Liver (tissue), 8 donors: ENCODE measurements at regions not wholly inside any gene's neighbourhood (a gene's known extent, or its start where the extent isn't known, plus 50 kb on each side); places are given as distances from the start of the nearest gene placed in this dataset.
A peak's percentile ranks its signal among the peaks of the same experiment; 100 is the strongest.

Experiments
- DNase-seq: peaks from one replicate; pipeline ENCODE4 v3.0.0-alpha.2; 2017; ENCODE audit warnings: low spot score
- H3K27ac ChIP-seq, 2 donors: one replicate each; pipeline ENCODE4 v1.7.0; 2013; ENCODE audit warnings: inconsistent platforms in 2 of 2, low read length in 2 of 2, control low read depth in 1 of 2, low read depth in 1 of 2, mild to moderate bottlenecking in 1 of 2
- H3K27me3 ChIP-seq, 4 donors: one replicate each; pipeline versions ENCODE4 v1.6.1 to v1.7.0; 2013; ENCODE audit warnings: low read length in 3 of 4, inconsistent platforms in 1 of 4, mild to moderate bottlenecking in 1 of 4, moderate library complexity in 1 of 4; ENCODE audit not compliant: control insufficient read depth in 4 of 4, insufficient read depth in 4 of 4
- H3K36me3 ChIP-seq, 4 donors: one replicate each; pipeline versions ENCODE4 v1.6.1 to v1.7.0; 2013; ENCODE audit warnings: low read length in 3 of 4, mild to moderate bottlenecking in 3 of 4, low read depth in 1 of 4, moderate library complexity in 1 of 4; ENCODE audit not compliant: control insufficient read depth in 4 of 4, insufficient read depth in 3 of 4
- H3K4me1 ChIP-seq, 4 donors: one replicate each; pipeline versions ENCODE4 v1.6.1 to v1.7.0; 2013; ENCODE audit warnings: low read length in 3 of 4, mild to moderate bottlenecking in 3 of 4, moderate library complexity in 1 of 4; ENCODE audit not compliant: control insufficient read depth in 4 of 4, insufficient read depth in 4 of 4
- H3K4me3 ChIP-seq, 3 donors: one replicate each; pipeline versions ENCODE4 v1.6.1 to v1.7.0; 2013; ENCODE audit warnings: low read length in 3 of 3, control low read depth in 1 of 3, low read depth in 1 of 3, mild to moderate bottlenecking in 1 of 3
- H3K9ac ChIP-seq, 2 donors: one replicate each; pipeline ENCODE4 v1.7.0; 2013; ENCODE audit warnings: low read length in 2 of 2, mild to moderate bottlenecking in 2 of 2, moderate library complexity in 2 of 2, control low read depth in 1 of 2, low read depth in 1 of 2
- H3K9me3 ChIP-seq, 4 donors: one replicate each; pipeline versions ENCODE4 v1.6.1 to v1.7.0; 2013; ENCODE audit warnings: low read length in 3 of 4; ENCODE audit not compliant: control insufficient read depth in 4 of 4
- ATF3 ChIP-seq: IDR thresholded peaks from 2 replicates; pipeline ENCODE4 v1.6.1; 2016; ENCODE audit warnings: antibody characterized with exemption
- CTCF ChIP-seq: fragments of 150-350 bp; IDR thresholded peaks from 2 replicates; pipeline ENCODE4 v1.5.1; 2017; ENCODE audit warnings: improper control_type of control experiment, low read depth, low read length; ENCODE audit not compliant: missing input control
- EGR1 ChIP-seq, 2 donors: IDR thresholded peaks; 2 replicates each; pipeline ENCODE4 v1.6.1; 2016 to 2018; ENCODE audit warnings: antibody characterized with exemption in 2 of 2, low read depth in 2 of 2
- FOXA1 ChIP-seq: IDR thresholded peaks from 2 replicates; pipeline ENCODE4 v1.6.1; 2016; ENCODE audit warnings: antibody characterized with exemption
- FOXA2 ChIP-seq: IDR thresholded peaks from 2 replicates; pipeline ENCODE4 v1.6.1; 2016; ENCODE audit warnings: antibody characterized with exemption
- HNF4A ChIP-seq, 2 donors: conservative IDR thresholded peaks; 2 replicates each; pipeline ENCODE4 v1.6.1; 2016; ENCODE audit warnings: antibody characterized with exemption in 2 of 2, mild to moderate bottlenecking in 2 of 2
- JUND ChIP-seq, 2 donors: IDR thresholded peaks; 2 replicates each; pipeline ENCODE4 v1.6.1; 2016; ENCODE audit warnings: antibody characterized with exemption in 2 of 2
- MAX ChIP-seq: IDR thresholded peaks from 2 replicates; pipeline ENCODE4 v1.6.1; 2016; ENCODE audit warnings: antibody characterized with exemption
- NR2F2 ChIP-seq: IDR thresholded peaks from 2 replicates; pipeline ENCODE4 v1.6.1; 2016; ENCODE audit warnings: antibody characterized with exemption
- RAD21 ChIP-seq, 2 donors: IDR thresholded peaks; 2 replicates each; pipeline ENCODE4 v1.6.1; 2016; ENCODE audit warnings: antibody characterized with exemption in 2 of 2, mild to moderate bottlenecking in 2 of 2
- RXRA ChIP-seq, 2 donors: IDR thresholded peaks; 2 replicates each; pipeline ENCODE4 v1.6.1; 2017 to 2018; ENCODE audit warnings: antibody characterized with exemption in 2 of 2, mild to moderate bottlenecking in 1 of 2
- SP1 ChIP-seq: IDR thresholded peaks from 2 replicates; pipeline ENCODE4 v1.6.1; 2018; ENCODE audit warnings: antibody characterized with exemption, mild to moderate bottlenecking
- TAF1 ChIP-seq: conservative IDR thresholded peaks from 2 replicates; pipeline ENCODE4 v1.6.1; 2016; ENCODE audit warnings: antibody characterized with exemption, mild to moderate bottlenecking
- YY1 ChIP-seq: IDR thresholded peaks from 2 replicates; pipeline ENCODE4 v1.6.1; 2016; ENCODE audit warnings: antibody characterized with exemption, mild to moderate bottlenecking
- ZBTB33 ChIP-seq: IDR thresholded peaks from 2 replicates; pipeline ENCODE4 v1.6.1; 2016; ENCODE audit warnings: antibody characterized with exemption
- WGBS: extraction: QIAGEN DNeasy Blood & Tissue Kit; methylation state at CpG from one replicate; pipeline ENCODE4 v1.1.7; 2013; 5-methylcytosine and 5-hydroxymethylcytosine counted together
- donor health status: healthy.
- donor health status: healthy.
- donor health status: healthy.
- donor health status: healthy.
- donor health status: healthy.

- TF ChIP-seq EGR1 (IDR thresholded peaks at IDR 0.05; ENCODE audit: low read depth in 2 of 2) (no peak), ATF3 (no peak), YY1 (no peak), MAX (no peak), ZBTB33 (no peak), FOXA1 (no peak), TAF1 (no peak), RAD21 (IDR thresholded peaks at IDR 0.05) (no peak)
- Histone ChIP-seq H3K4me1 (peaks cover 3 to 17% (median 7%) of the 10 kb centered on the region in 4 donors), H3K4me3 (no peak overlapping the region), H3K27ac (peak overlapping the region; percentile 26 to 64), H3K36me3 (no peaks in the 10 kb centered on the region), H3K27me3 (no peaks in the 10 kb centered on the region), H3K9me3 (no peaks in the 10 kb centered on the region), H3K9ac (no peak overlapping the region)
- 90% methylated on average over 12 of the region's 12 CpGs for WGBS
- no peak for DNase-seq
These were observed 464.7 kb downstream of the INSC start for GRCh38 chr11:15579287-15580001.

- Histone ChIP-seq H3K27ac (peak overlapping the region; percentile 26 to 64), H3K4me1 (peaks cover 3 to 17% (median 7%) of the 10 kb centered on the region in 4 donors), H3K27me3 (no peaks in the 10 kb centered on the region), H3K9ac (no peak overlapping the region), H3K9me3 (no peaks in the 10 kb centered on the region), H3K4me3 (no peak overlapping the region), H3K36me3 (no peaks in the 10 kb centered on the region)
- no peak for TF ChIP-seq CTCF
- peak; percentile 17 for TF ChIP-seq NR2F2
- TF ChIP-seq RAD21 (IDR thresholded peaks at IDR 0.05): peak; percentile 28
- TF ChIP-seq SP1: peak; percentile 43
- TF ChIP-seq HNF4A (conservative IDR thresholded peaks at IDR 0.05): peak; percentile 41 to 47
- no peak for TF ChIP-seq EGR1 (IDR thresholded peaks at IDR 0.05; ENCODE audit: low read depth in 2 of 2)
- TF ChIP-seq MAX: peak; percentile 18
- peak in 1 of 2 donors; percentile 58 for TF ChIP-seq RXRA (IDR thresholded peaks at IDR 0.05)
- TF ChIP-seq JUND (IDR thresholded peaks at IDR 0.05): peak; percentile 15 to 53
- TF ChIP-seq FOXA2: peak; percentile 54
- 84% methylated on average over 1 of the region's 1 CpG for WGBS
- DNase-seq: no peak
These were observed 465.5 kb downstream of the INSC start for GRCh38 chr11:15580056-15580774.
